Prostate gland (tissue), 2 donors: ENCODE measurements at regions not wholly inside any gene's neighbourhood (a gene's known extent, or its start where the extent isn't known, plus 50 kb on each side); places are given as distances from the start of the nearest gene placed in this dataset.

Source experiments
- DNase-seq: peaks from one replicate; pipeline ENCODE4 v3.0.0-alpha.2; 2019; ENCODE audit warnings: low spot score
- H3K27ac ChIP-seq, 2 donors: fragments of 200-600 bp; sonication (generic); 2 replicates each; pipeline ENCODE4 v1.5.1; 2017 to 2019
- H3K27me3 ChIP-seq: fragments of 200-600 bp; sonication (generic); replicated peaks from 2 replicates; pipeline ENCODE4 v1.5.1; 2019; ENCODE audit not compliant: insufficient read depth
- H3K36me3 ChIP-seq, 2 donors: fragments of 200-600 bp; sonication (generic); 1 replicate in 1 of 2; 2 replicates in 1 of 2; pipeline versions ENCODE4 v1.5.1 to v1.8.1; 2017 to 2019
- H3K4me1 ChIP-seq: fragments of 200-600 bp; sonication (generic); replicated peaks from 2 replicates; pipeline ENCODE4 v1.5.1; 2019
- H3K4me3 ChIP-seq, 2 donors: fragments of 200-600 bp; sonication (generic); 2 replicates each; pipeline ENCODE4 v1.5.1; 2017 to 2019
- H3K9me3 ChIP-seq: fragments of 200-600 bp; sonication (generic); 2 replicates; pipeline ENCODE4 v1.5.1; 2017
- CTCF ChIP-seq, 4 experiments: fragments of 200-600 bp in 2 of 4; fragments of 450-650 bp in 2 of 4; sonication (generic) in 2 of 4; IDR thresholded peaks; 1 replicate in 3 of 4; 2 replicates in 1 of 4; pipeline ENCODE4 v1.5.1; 2016 to 2019; ENCODE audit warnings: antibody characterized with exemption in 4 of 4, mild to moderate bottlenecking in 2 of 4, moderate library complexity in 2 of 4
- POLR2A ChIP-seq: fragments of 450-650 bp; IDR thresholded peaks from one replicate; pipeline ENCODE4 v1.6.1; 2016; ENCODE audit warnings: antibody characterized with exemption, mild to moderate bottlenecking
- POLR2AphosphoS5 ChIP-seq: sonication (generic); formaldehyde crosslinking; IDR thresholded peaks from one replicate; pipeline ENCODE4 v1.6.1; 2017; ENCODE audit warnings: antibody characterized with exemption
- WGBS: methylation state at CpG from one replicate; pipeline ENCODE4 v1.1.5; 2018; 5-methylcytosine and 5-hydroxymethylcytosine counted together
- intact Hi-C: fragments of 100-400 bp; cut with DNase I; formaldehyde crosslinking; loops from one replicate; pipeline ENCODE4 v1.14.2; 2022

- TF ChIP-seq CTCF (IDR thresholded peaks at IDR 0.05) (no peak), POLR2A (no peak), POLR2AphosphoS5 (no peak)
- no peak for DNase-seq
- intact Hi-C loops = no loop called here
- no peak overlapping the region for H3K4me3 ChIP-seq
- 81% methylated on average over 5 of the region's 5 CpGs for WGBS
- no peaks in the 10 kb centered on the region for H3K36me3 ChIP-seq
- no peak overlapping the region for H3K27ac ChIP-seq
- no peaks in the 10 kb centered on the region for H3K27me3 ChIP-seq
- H3K4me1 ChIP-seq = no peaks in the 10 kb centered on the region
- H3K9me3 ChIP-seq = no peaks in the 10 kb centered on the region
Measured at GRCh38 chr9:16139774-16140173, 586.9 kb downstream of the CCDC171 start.

GRCh38 chr9:16143310-16143709, 590.5 kb downstream of the CCDC171 start:
- TF ChIP-seq CTCF (IDR thresholded peaks at IDR 0.05) = no peak
- no peak for TF ChIP-seq POLR2AphosphoS5
- TF ChIP-seq POLR2A = no peak
- DNase-seq = no peak
- no peak overlapping the region for H3K4me3 ChIP-seq
- no peaks in the 10 kb centered on the region for H3K9me3 ChIP-seq
- no peaks in the 10 kb centered on the region for H3K36me3 ChIP-seq
- H3K27ac ChIP-seq = no peak overlapping the region
- intact Hi-C loops = no loop called here
- H3K4me1 ChIP-seq = no peaks in the 10 kb centered on the region
- H3K27me3 ChIP-seq = no peaks in the 10 kb centered on the region
- WGBS = 84% methylated on average over 7 of the region's 7 CpGs

DNA sequence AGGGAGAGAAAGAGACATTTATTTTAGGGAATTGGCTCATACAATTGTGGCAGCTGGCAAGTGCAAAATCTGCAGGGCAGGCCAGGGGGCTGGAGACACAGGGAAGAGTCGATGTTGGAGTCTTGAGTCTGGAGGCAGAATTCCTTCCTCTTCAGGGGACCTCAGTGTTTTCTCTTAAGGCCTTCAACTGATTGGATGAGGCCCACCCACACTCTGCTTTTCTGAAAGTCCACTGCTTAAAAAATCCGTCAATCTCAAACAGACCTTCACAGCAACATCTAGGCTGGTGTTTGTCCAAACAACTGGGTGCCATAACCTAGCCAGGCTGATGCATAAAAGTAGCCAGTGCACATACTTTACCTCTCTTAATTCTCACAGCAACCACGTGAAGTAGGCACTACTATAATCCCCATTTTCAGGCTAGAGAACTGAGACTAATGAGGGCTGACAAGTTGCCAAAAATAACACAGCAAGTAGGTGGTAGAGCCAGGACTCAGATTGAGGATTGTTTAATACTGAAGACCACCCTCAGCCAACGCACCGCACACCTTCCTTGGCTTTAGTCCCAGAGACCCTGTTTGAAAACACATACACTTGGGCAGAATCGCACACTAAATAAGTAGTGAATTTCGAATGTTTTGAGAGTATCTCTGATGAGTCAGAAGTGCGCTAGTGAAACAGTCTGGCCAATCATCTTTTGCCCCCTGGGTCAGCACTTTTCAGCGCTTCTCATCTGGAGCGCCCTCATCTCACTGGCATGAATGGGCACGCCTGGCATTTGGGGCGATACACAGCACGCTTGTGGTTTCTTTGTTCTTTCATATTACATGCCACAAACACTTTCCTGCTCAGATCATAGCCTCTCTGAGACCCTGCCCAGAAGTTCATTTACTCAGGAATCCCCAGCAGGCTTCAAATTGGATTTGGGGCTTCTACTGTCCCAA, 591.4 kb downstream of the CCDC171 start:
- no peaks in the 10 kb centered on the region for H3K4me1 ChIP-seq
- intact Hi-C loops = no loop called here
- WGBS = 62% methylated on average over 13 of the region's 13 CpGs
- no peaks in the 10 kb centered on the region for H3K36me3 ChIP-seq
- peak; percentile 64 for DNase-seq
- H3K27me3 ChIP-seq = no peaks in the 10 kb centered on the region
- H3K9me3 ChIP-seq = no peaks in the 10 kb centered on the region
- H3K27ac ChIP-seq = no peak overlapping the region
- H3K4me3 ChIP-seq = no peak overlapping the region
- TF ChIP-seq POLR2A (no peak), POLR2AphosphoS5 (peak; percentile 14)

GRCh38 chr9:16145196-16145950, 592.5 kb downstream of the CCDC171 start:
- DNase-seq = no peak
- Histone ChIP-seq H3K36me3 (no peaks in the 10 kb centered on the region), H3K9me3 (no peaks in the 10 kb centered on the region), H3K4me3 (no peak overlapping the region), H3K4me1 (no peaks in the 10 kb centered on the region), H3K27ac (no peak overlapping the region), H3K27me3 (no peaks in the 10 kb centered on the region)
- WGBS = 82% methylated on average over 8 of the region's 8 CpGs
- intact Hi-C loops = no loop called here
- TF ChIP-seq CTCF (IDR thresholded peaks at IDR 0.05) (no peak), POLR2A (no peak), POLR2AphosphoS5 (no peak)

GRCh38 chr9:16147726-16148125, 594.9 kb downstream of the CCDC171 start:
- no peak overlapping the region for H3K4me3 ChIP-seq
- no peaks in the 10 kb centered on the region for H3K9me3 ChIP-seq
- H3K27me3 ChIP-seq = no peaks in the 10 kb centered on the region
- no peak for DNase-seq
- intact Hi-C loops = no loop called here
- no peaks in the 10 kb centered on the region for H3K36me3 ChIP-seq
- H3K27ac ChIP-seq = no peak overlapping the region
- TF ChIP-seq CTCF (IDR thresholded peaks at IDR 0.05) (no peak), POLR2AphosphoS5 (no peak), POLR2A (no peak)
- WGBS = 83% methylated on average over 7 of the region's 7 CpGs
- no peaks in the 10 kb centered on the region for H3K4me1 ChIP-seq
